ENCODE measurements at regions not wholly inside any gene's neighbourhood (a gene's known extent, or its start where the extent isn't known, plus 50 kb on each side); places are given as distances from the start of the nearest gene placed in this dataset.

- Histone ChIP-seq H3K27ac (ENCODE audit: insufficient read length, low read depth, low read length) (no peak overlapping the region), H4K20me1 (ENCODE audit: control insufficient read depth, insufficient read depth, insufficient read length) (no peaks in the 10 kb centered on the region)
- no peaks in the 10 kb centered on the region for H3K36me3 Mint-ChIP-seq (ENCODE audit: insufficient read depth in 1 of 3, low read depth in 3 of 3)
These were observed 58.3 kb upstream of the CARMIL1 start for GRCh38 chr6:25220857-25221256.

More at GRCh38 chr6:25220857-25221256, 58.3 kb upstream of the CARMIL1 start:
- no peak overlapping the region for H3K4ac ChIP-seq (ENCODE audit: low read depth, low read length)
- H2AFZ ChIP-seq (ENCODE audit: low read length), result no peak overlapping the region
- no peak overlapping the region for H2BK20ac ChIP-seq (ENCODE audit: low read depth, low read length, poor library complexity, severe bottlenecking)
- Mint-ChIP-seq H3K4me3 (no peak overlapping the region), H3K4me1 (peaks cover 6 to 8% of the 10 kb centered on the region in 2 experiments; a peak in 3 of 4 replicates), H3K27me3 (ENCODE audit: low read depth) (peaks cover 2% of the 10 kb centered on the region; the same call in 1 of the 2 replicates), H3K27ac (no peak overlapping the region), H3K9me3 (no peaks in the 10 kb centered on the region)
- H3K9me3 ChIP-seq (ENCODE audit: control insufficient read depth, low read depth, low read length), result no peaks in the 10 kb centered on the region
- no peak overlapping the region for H3K14ac ChIP-seq (ENCODE audit: insufficient read depth, low read length)
- no peak overlapping the region for H3K4me2 ChIP-seq (ENCODE audit: insufficient read depth, insufficient read length, low read length)
- no CpG with 5 or more reads among the region's 1 CpG for WGBS (ENCODE audit: extremely low coverage, insufficient read length, low lambda C conversion rate)
- no peak overlapping the region for H2BK5ac ChIP-seq (ENCODE audit: insufficient read length, low read length)
- H4K8ac ChIP-seq (replicated peaks; ENCODE audit: insufficient read length, low read depth, low read length), result no peak overlapping the region
- H2BK120ac ChIP-seq (ENCODE audit: low read depth, low read length, poor library complexity, severe bottlenecking), result no peak overlapping the region
- no peak for TF ChIP-seq CTCF (conservative IDR thresholded peaks at IDR 0.05)
- no peak overlapping the region for H3K23ac ChIP-seq (ENCODE audit: insufficient read length, low read depth, low read length)
- no peaks in the 10 kb centered on the region for H3K4me1 ChIP-seq (ENCODE audit: insufficient read depth, low read length)
- no peaks in the 10 kb centered on the region for H3K79me2 ChIP-seq (ENCODE audit: insufficient read depth, low read length)
- no peak for DNase-seq
- no peak overlapping the region for H2AK5ac ChIP-seq (ENCODE audit: insufficient read length, low read length)
- H3K9ac ChIP-seq (ENCODE audit: extremely low read depth, insufficient read length, low read length), result no peak overlapping the region
- no peak overlapping the region for H2BK15ac ChIP-seq (ENCODE audit: low read depth, low read length)
- no peaks in the 10 kb centered on the region for H3K23me2 ChIP-seq (ENCODE audit: insufficient read length, low read depth, low read length, poor library complexity, severe bottlenecking)
- H3T11ph ChIP-seq (ENCODE audit: low read length), result no peak overlapping the region
- H3K79me1 ChIP-seq (ENCODE audit: insufficient read depth, low read depth, low read length, poor library complexity, severe bottlenecking), result no peaks in the 10 kb centered on the region
- H3K27me3 ChIP-seq (ENCODE audit: insufficient read depth, low read length), result no peaks in the 10 kb centered on the region
- H3K56ac ChIP-seq (ENCODE audit: insufficient read length, low read depth, low read length), result no peak overlapping the region
- H2BK12ac ChIP-seq (ENCODE audit: insufficient read length, low read depth, low read length), result no peak overlapping the region
- H4K5ac ChIP-seq (ENCODE audit: insufficient read length, low read depth, low read length), result no peak overlapping the region
- no peak overlapping the region for H3K18ac ChIP-seq (ENCODE audit: insufficient read length, low read depth, low read length)
- no peak overlapping the region for H4K91ac ChIP-seq (ENCODE audit: insufficient read length, low read depth, low read length)

Measured in H9 (cell line).